OCI-LY3 (cell line): ENCODE measurements at regions not wholly inside any gene's neighbourhood (a gene's known extent, or its start where the extent isn't known, plus 50 kb on each side); places are given as distances from the start of the nearest gene placed in this dataset.

Experiments used
- EZH2phosphoT487 ChIP-seq: fragments of 200-600 bp; shearing (Covaris generic); IDR thresholded peaks from 2 replicates; pipeline ENCODE4 v1.6.1; 2018; ENCODE audit warnings: antibody characterized with exemption, mixed run types, low read depth
- TF ChIP-seq, protein P1 (sequence below): fragments of 200-600, 300-600 bp; sonication (generic); IDR thresholded peaks from 2 replicates; pipeline ENCODE4 v1.5.1; 2014; ENCODE audit warnings: antibody characterized with exemption, low read length, low read depth

DNA sequence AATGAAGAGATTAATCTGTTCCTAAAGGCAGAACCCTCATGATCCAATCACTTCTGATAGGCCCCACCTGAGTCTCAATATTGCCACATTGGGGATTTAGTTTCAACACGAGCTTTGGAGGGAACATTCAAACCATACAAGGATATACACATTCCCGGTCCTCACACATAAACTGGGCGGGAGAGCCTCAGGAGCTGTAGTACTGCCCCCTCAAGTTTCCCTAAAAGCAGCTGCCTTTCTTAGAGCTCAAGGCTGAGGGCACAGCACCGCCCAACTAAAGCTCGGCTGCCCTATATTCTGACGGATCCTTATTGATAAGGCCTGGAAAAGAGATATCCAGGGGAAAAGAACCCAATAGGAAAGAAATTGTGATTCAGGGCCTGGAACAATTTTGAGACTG is 83.0 kb downstream of the GADD45G start:
- TF ChIP-seq EZH2phosphoT487, result no peak
- TF ChIP-seq, protein P1, sequence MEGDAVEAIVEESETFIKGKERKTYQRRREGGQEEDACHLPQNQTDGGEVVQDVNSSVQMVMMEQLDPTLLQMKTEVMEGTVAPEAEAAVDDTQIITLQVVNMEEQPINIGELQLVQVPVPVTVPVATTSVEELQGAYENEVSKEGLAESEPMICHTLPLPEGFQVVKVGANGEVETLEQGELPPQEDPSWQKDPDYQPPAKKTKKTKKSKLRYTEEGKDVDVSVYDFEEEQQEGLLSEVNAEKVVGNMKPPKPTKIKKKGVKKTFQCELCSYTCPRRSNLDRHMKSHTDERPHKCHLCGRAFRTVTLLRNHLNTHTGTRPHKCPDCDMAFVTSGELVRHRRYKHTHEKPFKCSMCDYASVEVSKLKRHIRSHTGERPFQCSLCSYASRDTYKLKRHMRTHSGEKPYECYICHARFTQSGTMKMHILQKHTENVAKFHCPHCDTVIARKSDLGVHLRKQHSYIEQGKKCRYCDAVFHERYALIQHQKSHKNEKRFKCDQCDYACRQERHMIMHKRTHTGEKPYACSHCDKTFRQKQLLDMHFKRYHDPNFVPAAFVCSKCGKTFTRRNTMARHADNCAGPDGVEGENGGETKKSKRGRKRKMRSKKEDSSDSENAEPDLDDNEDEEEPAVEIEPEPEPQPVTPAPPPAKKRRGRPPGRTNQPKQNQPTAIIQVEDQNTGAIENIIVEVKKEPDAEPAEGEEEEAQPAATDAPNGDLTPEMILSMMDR, result no peak
